Medulla oblongata (tissue), 1 donor: ENCODE measurements at regions not wholly inside any gene's neighbourhood (a gene's known extent, or its start where the extent isn't known, plus 50 kb on each side); places are given as distances from the start of the nearest gene placed in this dataset.
"Not testable (repeated sequence)": the region's sequence is repeated elsewhere in the genome, so short reads cannot be mapped to it uniquely, and the experiment has no call there.

ENCODE experiments used
- DNase-seq: peaks from one replicate; pipeline ENCODE4 v3.0.0-alpha.2; 2015; ENCODE audit errors: extremely low spot score

DNA sequence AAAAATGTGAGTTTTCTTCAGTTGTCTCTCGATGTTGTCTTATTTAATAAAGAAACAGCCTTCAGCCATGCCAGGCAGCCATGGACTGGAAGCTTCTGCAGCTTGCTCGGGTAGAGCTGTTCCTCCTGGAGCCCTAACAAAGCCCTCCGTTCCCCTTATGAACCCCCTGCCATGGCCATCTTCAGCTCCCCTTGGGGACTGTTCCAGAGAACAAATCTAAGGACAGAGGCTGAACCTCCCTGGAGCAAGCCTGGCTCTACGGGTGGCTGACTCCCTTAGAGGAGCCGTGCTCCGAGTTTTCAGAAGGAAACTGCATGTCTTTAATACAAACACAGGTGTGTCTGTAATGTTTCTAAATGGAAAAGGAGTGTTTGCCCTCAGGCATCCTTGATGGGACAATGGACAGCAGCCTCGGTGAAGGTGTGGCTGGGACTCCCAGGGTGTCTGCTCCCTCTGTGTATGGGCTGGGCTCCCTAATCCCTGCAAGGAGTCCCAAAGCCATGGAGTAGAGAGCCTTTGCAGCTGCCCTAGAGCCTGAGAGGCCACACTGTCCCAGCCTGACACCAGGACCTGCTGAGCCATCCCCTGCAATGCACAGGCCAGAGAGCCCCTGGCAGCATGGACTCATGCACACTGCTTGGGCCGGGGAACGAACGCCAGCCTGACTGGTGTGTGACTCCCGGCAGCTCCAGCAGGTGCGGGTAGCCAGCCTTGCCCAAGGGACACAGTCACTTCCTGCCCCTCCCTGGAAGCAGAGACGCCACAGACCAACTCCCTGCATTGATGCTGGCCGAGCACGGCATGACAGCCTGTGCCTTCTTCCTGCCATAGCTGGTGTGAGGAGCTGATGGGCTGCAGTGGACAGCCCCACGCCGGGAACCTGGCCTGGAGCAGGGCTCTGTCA, 381.8 kb downstream of the TCERG1L start:
- no peak for DNase-seq

DNA sequence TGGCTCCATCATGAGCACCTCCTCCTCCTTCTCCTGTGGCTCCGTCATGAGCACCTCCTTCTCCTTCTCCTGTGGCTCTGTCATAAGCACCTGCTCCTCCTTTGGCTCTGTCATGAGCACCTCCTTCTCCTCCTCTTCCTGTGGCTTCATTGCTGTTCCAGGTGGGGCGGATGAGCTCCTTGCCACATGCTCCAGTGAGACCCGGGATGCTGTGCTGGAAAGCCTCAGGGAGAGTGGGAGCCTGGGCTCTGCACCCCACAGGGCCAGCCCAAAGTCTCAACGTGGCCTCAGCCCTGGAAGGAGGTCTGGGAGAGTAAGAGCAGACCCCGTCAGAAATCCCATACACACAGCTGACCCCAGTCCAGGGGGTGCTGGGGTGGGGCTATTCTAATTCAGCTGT, 380.7 kb downstream of the TCERG1L start:
- no peak for DNase-seq

DNA sequence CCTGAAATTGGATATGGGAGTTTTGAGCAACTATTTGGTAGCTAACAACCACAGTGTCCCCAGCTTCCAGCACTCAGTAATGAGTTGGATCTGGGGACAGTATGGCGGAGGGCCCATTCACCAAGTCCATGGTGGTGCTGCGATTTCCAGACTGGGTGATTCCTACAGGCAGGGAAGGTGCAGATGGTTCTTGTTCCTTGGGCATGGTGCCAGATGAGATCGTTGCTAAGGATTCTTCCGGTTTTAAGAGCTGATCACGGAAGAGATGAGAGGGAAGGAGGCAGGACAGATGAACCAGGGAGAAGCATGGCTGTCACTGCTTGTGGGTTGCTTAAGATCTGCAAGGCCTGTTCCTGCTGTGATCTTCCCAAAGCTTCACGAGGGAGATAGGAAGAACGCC, 380.3 kb downstream of the TCERG1L start:
- no peak for DNase-seq

DNA sequence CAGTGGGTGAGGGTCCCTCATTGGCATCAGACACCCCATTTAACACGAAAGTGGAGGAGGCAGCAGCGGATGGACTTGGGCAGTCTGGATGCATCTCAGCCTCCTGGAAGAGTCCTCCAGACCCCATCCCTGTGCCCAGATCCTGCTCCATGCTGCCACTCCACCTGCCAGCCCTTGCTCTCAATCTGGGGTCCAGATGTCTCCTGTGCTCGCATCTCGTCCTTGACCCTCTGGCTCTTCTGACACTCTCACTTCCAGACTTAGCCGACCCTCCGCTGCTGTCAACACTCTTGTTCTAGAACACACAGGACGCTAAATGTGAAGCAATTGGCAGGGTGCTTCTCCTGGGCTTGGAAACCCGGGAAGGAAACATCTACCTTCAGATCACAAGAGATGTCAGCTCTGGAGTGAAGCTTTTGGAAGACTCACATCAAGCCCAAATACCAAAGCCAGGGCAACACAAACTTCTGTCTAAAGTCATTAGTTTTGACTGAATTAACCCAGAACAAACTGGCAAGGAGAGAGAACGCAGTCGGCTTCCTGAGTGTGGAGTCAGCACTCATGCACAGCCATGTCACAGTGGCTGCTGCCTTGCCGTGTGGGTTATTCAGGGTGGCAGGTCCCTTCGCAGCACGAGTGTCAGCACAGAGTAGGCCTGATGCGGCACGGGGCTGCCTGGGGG, 379.1 kb downstream of the TCERG1L start:
- no peak for DNase-seq

DNA sequence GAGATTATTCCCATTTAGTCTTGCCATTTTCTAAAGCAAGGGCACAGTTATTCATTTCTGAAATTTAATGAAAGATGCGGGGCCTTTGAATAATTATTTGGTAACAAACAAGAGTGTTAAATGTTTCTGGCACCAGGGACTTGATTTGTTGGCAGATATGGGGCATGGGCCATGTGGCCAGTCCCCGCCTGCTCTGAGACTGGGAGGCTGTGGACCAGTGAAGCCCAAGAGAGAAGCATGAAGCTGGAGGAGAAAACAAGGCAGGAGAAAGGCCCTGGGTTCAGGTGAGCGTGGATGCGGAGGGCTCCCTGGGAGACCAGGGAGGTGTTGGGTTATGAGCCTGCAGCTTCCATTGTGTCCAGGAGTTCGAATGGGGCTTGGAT, 378.5 kb downstream of the TCERG1L start:
- DNase-seq: no peak

GRCh38 chr10:130934293-130935127, 377.0 kb downstream of the TCERG1L start:
- no peak for DNase-seq

DNA sequence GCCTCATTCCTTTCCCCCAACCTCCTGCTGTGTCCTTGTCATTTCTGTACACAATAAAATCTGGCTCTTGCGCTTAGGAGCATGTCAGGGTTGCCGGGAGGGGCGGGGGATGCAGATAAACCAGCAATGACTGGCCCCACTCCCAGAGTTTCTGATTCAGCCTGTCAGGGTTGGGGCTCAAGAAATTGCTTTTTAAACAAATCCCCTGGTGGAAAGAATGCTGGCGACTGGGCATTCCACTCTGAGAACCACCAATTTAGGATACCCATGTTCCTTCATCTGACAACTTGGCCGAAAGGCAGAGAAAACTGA, 376.4 kb downstream of the TCERG1L start:
- no peak for DNase-seq

- DNase-seq: no peak
These were observed 375.5 kb downstream of the TCERG1L start for GRCh38 chr10:130935897-130936550.

- no peak for DNase-seq
These were observed 374.7 kb downstream of the TCERG1L start for GRCh38 chr10:130936851-130937250.

DNA sequence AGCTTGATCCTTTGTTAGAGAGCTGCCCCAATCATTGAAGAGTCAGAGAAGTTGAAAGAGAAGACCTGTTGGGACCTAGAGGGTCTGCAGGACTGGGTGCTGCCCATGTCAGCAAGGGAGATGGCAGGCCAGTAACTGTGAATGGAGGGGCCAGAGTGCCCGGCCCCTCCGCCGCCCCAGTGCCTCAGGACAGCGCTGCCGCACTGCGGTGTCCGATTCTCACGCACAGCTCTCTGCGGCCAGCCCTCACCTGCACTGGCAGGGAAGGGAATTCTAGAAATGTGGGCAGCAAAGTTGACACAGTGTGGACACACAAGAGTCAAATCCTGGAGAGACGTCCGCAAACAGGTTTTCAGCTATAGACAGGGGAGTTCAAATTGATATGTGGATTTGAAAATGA, 373.5 kb downstream of the TCERG1L start:
- no peak for DNase-seq

- not testable (repeated sequence) for DNase-seq
These were observed 372.6 kb downstream of the TCERG1L start for GRCh38 chr10:130938891-130939290.

GRCh38 chr10:130941886-130942285, 369.6 kb downstream of the TCERG1L start:
- no peak for DNase-seq

- no peak for DNase-seq
These were observed 359.4 kb downstream of the TCERG1L start for GRCh38 chr10:130952086-130952485.

DNA sequence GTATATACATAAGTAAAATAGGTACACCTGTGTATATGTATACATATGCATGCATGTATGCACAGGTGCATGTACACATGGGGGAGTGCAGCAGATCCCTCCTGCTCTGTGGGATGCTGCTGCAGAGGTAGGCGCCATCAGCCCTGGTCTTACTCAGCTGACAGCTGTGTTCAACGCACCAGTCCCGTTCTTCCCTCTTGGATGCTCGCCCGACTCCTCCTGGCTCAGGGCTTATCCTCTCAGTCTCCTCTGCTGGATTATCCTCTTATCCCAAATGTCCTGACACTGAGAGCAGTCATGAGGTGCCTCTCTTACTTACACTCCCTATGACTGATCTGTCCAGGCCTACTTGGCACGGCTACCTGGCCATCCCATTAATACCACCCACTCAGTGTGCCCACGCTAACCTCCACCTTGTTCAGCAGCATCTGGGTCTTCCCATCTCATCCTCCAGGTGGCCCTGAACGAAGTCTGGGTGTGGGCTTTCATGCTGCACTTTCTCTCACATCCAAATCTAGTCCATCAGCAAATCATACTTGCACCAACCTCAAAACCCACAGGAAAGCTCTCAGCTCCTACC, 357.1 kb downstream of the TCERG1L start:
- no peak for DNase-seq

DNA sequence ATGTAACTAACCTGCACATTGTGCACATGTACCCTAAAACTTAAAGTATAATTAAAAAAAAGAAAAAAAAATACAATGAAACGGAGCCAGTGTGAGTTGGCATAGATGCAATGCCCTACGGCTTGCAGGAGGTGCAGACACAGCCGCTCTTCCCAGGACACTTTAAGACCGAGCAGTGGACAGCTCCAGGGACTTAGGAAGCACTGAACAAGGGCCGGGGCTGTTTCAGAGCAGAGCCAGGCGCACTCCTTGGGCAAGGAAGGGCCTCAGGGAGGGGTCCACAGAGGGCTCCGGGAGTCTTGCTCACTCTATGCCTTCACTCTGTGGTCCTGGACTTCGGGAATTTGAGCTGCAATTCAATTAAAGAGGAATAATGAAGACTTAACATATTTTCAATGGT, 355.3 kb downstream of the TCERG1L start:
- no peak for DNase-seq

- DNase-seq: no peak
These were observed 354.1 kb downstream of the TCERG1L start for GRCh38 chr10:130957423-130957822.

GRCh38 chr10:130958003-130958402, 353.5 kb downstream of the TCERG1L start:
- no peak for DNase-seq

- no peak for DNase-seq
These were observed 352.4 kb downstream of the TCERG1L start for GRCh38 chr10:130958981-130959751.

DNA sequence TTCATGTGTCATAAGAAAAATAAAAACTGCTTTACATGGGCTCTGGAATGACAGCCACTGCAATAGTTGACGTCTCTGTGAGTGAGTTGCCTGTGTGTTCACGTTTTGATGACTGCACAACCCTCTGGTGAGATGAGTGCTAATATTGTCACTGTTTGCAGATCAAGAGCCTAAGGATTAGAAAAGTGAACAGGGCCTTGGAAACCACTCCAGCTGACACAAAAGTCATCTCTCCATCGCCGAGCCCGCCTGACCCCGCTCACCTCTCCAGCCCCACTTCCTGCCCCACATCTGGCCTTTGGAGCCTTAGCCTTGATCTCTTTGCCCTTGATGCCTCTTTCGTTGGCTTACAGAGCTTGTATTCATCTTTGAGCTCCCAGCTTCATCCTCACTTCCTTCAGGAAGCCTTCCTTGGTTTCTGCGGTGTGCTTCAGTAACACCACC, 351.7 kb downstream of the TCERG1L start:
- DNase-seq: no peak

GRCh38 chr10:130960531-130960930, 351.0 kb downstream of the TCERG1L start:
- DNase-seq: no peak
